Neutrophil (primary cell): ENCODE measurements at regions not wholly inside any gene's neighbourhood (a gene's known extent, or its start where the extent isn't known, plus 50 kb on each side); places are given as distances from the start of the nearest gene placed in this dataset.

ENCODE experiments used
- H3K27ac ChIP-seq: fragments of 200-600 bp; sonication (generic); 2 replicates; pipeline ENCODE4 v1.5.1; 2016; ENCODE audit warnings: mild to moderate bottlenecking, moderate library complexity
- H3K27me3 ChIP-seq: fragments of 200-600 bp; sonication (generic); 2 replicates; pipeline ENCODE4 v1.6.0; 2016; ENCODE audit warnings: mild to moderate bottlenecking
- H3K36me3 ChIP-seq: fragments of 200-600 bp; sonication (generic); 2 replicates; pipeline ENCODE4 v1.5.1; 2017
- H3K4me1 ChIP-seq, 2 experiments: fragments of 200-600 bp in 1 of 2; sonication (generic) in 1 of 2; 1 replicate in 1 of 2; 2 replicates in 1 of 2; pipeline versions ENCODE4 v1.5.1 to v1.6.1; 2013 to 2016; ENCODE audit warnings: low read depth in 1 of 2, low read length in 1 of 2, mild to moderate bottlenecking in 1 of 2, moderate library complexity in 1 of 2; ENCODE audit not compliant: control insufficient read depth in 1 of 2, insufficient read depth in 1 of 2
- H3K4me3 ChIP-seq, 2 experiments: fragments of 200-600 bp in 1 of 2; sonication (generic) in 1 of 2; 1 replicate in 1 of 2; 2 replicates in 1 of 2; pipeline ENCODE4 v1.5.1; 2013 to 2016; ENCODE audit warnings: low read depth in 1 of 2, low read length in 1 of 2, mild to moderate bottlenecking in 1 of 2, moderate library complexity in 1 of 2
- H3K9me3 ChIP-seq: fragments of 200-600 bp; sonication (generic); 2 replicates; pipeline ENCODE4 v1.5.1; 2016
- CTCF ChIP-seq: fragments of 200-600 bp; sonication (generic); IDR thresholded peaks from 2 replicates; pipeline ENCODE4 v1.5.1; 2016; ENCODE audit warnings: antibody characterized with exemption

GRCh38 chr6:90788781-90789180, 201.9 kb upstream of the MAP3K7 start:
- Histone ChIP-seq H3K4me1 (no peaks in the 10 kb centered on the region), H3K9me3 (no peaks in the 10 kb centered on the region), H3K27ac (no peak overlapping the region), H3K36me3 (no peaks in the 10 kb centered on the region), H3K4me3 (no peak overlapping the region), H3K27me3 (no peaks in the 10 kb centered on the region)
- TF ChIP-seq CTCF: no peak

GRCh38 chr6:90787446-90787845, 200.6 kb upstream of the MAP3K7 start:
- H3K36me3 ChIP-seq: no peaks in the 10 kb centered on the region
- H3K27me3 ChIP-seq: no peaks in the 10 kb centered on the region
- H3K27ac ChIP-seq: no peak overlapping the region
- TF ChIP-seq CTCF: no peak
- no peaks in the 10 kb centered on the region for H3K9me3 ChIP-seq
- no peaks in the 10 kb centered on the region for H3K4me1 ChIP-seq
- no peak overlapping the region for H3K4me3 ChIP-seq

GRCh38 chr6:90780778-90781177, 193.9 kb upstream of the MAP3K7 start:
- no peaks in the 10 kb centered on the region for H3K27me3 ChIP-seq
- H3K4me1 ChIP-seq: no peaks in the 10 kb centered on the region
- H3K9me3 ChIP-seq: no peaks in the 10 kb centered on the region
- no peak overlapping the region for H3K27ac ChIP-seq
- no peak overlapping the region for H3K4me3 ChIP-seq
- H3K36me3 ChIP-seq: no peaks in the 10 kb centered on the region
- no peak for TF ChIP-seq CTCF

GRCh38 chr6:90780141-90780540, 193.3 kb upstream of the MAP3K7 start:
- Histone ChIP-seq H3K27ac (no peak overlapping the region), H3K4me3 (no peak overlapping the region), H3K36me3 (no peaks in the 10 kb centered on the region), H3K27me3 (no peaks in the 10 kb centered on the region), H3K4me1 (no peaks in the 10 kb centered on the region), H3K9me3 (no peaks in the 10 kb centered on the region)
- TF ChIP-seq CTCF: no peak

- Histone ChIP-seq H3K27ac (no peak overlapping the region), H3K9me3 (no peaks in the 10 kb centered on the region), H3K27me3 (no peaks in the 10 kb centered on the region), H3K4me3 (no peak overlapping the region), H3K4me1 (no peaks in the 10 kb centered on the region), H3K36me3 (no peaks in the 10 kb centered on the region)
- no peak for TF ChIP-seq CTCF
Observed at GRCh38 chr6:90778417-90779203, 191.7 kb upstream of the MAP3K7 start.
